ENCODE measurements at regions not wholly inside any gene's neighbourhood (a gene's known extent, or its start where the extent isn't known, plus 50 kb on each side); places are given as distances from the start of the nearest gene placed in this dataset.
"Not testable (repeated sequence)": the region's sequence is repeated elsewhere in the genome, so short reads cannot be mapped to it uniquely, and the experiment has no call there.

GRCh38 chr12:14225064-14225463 is 140.4 kb upstream of the ATF7IP start:
- no peaks in the 10 kb centered on the region for H3K9me3 ChIP-seq
- no peaks in the 10 kb centered on the region for H3K36me3 ChIP-seq
- no peak overlapping the region for H3K4me3 ChIP-seq
- DNase-seq, result no peak
- H3K27ac ChIP-seq, result no peak overlapping the region
- ATAC-seq, result no peak
- no peaks in the 10 kb centered on the region for H3K4me1 ChIP-seq
- TF ChIP-seq CTCF (IDR thresholded peaks at IDR 0.05), result no peak
- H3K27me3 ChIP-seq, result no peaks in the 10 kb centered on the region
- intact Hi-C loops (cut with DNase I), result no loop called here

GRCh38 chr12:14235176-14235575 is 130.3 kb upstream of the ATF7IP start:
- H3K4me1 ChIP-seq; H3K27ac ChIP-seq; H3K27me3 ChIP-seq; intact Hi-C loops (cut with DNase I); H3K4me3 ChIP-seq; DNase-seq; ATAC-seq; H3K9me3 ChIP-seq; H3K36me3 ChIP-seq: not testable (repeated sequence)

- intact Hi-C loops (cut with DNase I), result not testable (repeated sequence)
These were observed 128.8 kb upstream of the ATF7IP start for GRCh38 chr12:14236641-14237040.

GRCh38 chr12:14238221-14238792 is 127.2 kb upstream of the ATF7IP start:
- no peak for DNase-seq
- Histone ChIP-seq H3K27ac (no peak overlapping the region), H3K27me3 (no peaks in the 10 kb centered on the region), H3K9me3 (peaks cover 13% of the 10 kb centered on the region), H3K4me3 (no peak overlapping the region), H3K36me3 (no peaks in the 10 kb centered on the region), H3K4me1 (peaks cover 9% of the 10 kb centered on the region)
- peak; percentile 76 for TF ChIP-seq CTCF (IDR thresholded peaks at IDR 0.05)
- peak; percentile 70 for ATAC-seq
- intact Hi-C loops (cut with DNase I), result no loop called here

More at GRCh38 chr12:14236641-14237040, 128.8 kb upstream of the ATF7IP start:
- not testable (repeated sequence) for H3K9me3 ChIP-seq, H3K36me3 ChIP-seq, ATAC-seq, H3K27ac ChIP-seq, H3K4me1 ChIP-seq, H3K27me3 ChIP-seq, DNase-seq, H3K4me3 ChIP-seq

GRCh38 chr12:14239350-14239934 is 126.0 kb upstream of the ATF7IP start:
- no peaks in the 10 kb centered on the region for H3K36me3 ChIP-seq
- intact Hi-C loops (cut with DNase I), result no loop called here
- H3K27ac ChIP-seq, result peak overlapping the region; percentile 3
- peak overlapping the region; percentile 22 for H3K4me3 ChIP-seq
- H3K9me3 ChIP-seq, result peaks cover 17% of the 10 kb centered on the region
- ATAC-seq (peak; percentile 92), DNase-seq (no peak)
- TF ChIP-seq CTCF (IDR thresholded peaks at IDR 0.05), result peak; percentile 27
- H3K27me3 ChIP-seq, result no peaks in the 10 kb centered on the region
- peaks cover 9% of the 10 kb centered on the region for H3K4me1 ChIP-seq

- DNase-seq, result no peak
- peaks cover 9% of the 10 kb centered on the region for H3K4me1 ChIP-seq
- peak overlapping the region; percentile 22 for H3K4me3 ChIP-seq
- no peaks in the 10 kb centered on the region for H3K36me3 ChIP-seq
- intact Hi-C loops (cut with DNase I), result no loop called here
- H3K27ac ChIP-seq, result peak overlapping the region; percentile 3
- H3K27me3 ChIP-seq, result no peaks in the 10 kb centered on the region
- no peak for TF ChIP-seq CTCF (IDR thresholded peaks at IDR 0.05)
- peaks cover 17% of the 10 kb centered on the region for H3K9me3 ChIP-seq
- ATAC-seq, result peak; percentile 63
These were observed 125.3 kb upstream of the ATF7IP start for GRCh38 chr12:14239935-14240872.
